PC-3 (cell line): ENCODE measurements at regions not wholly inside any gene's neighbourhood (a gene's known extent, or its start where the extent isn't known, plus 50 kb on each side); places are given as distances from the start of the nearest gene placed in this dataset.

Experiments
- EZH2 ChIP-seq: fragments of 300-600 bp; sonication (generic); IDR thresholded peaks from one replicate; pipeline ENCODE4 v1.6.1; 2017; ENCODE audit warnings: antibody characterized with exemption, mild to moderate bottlenecking, low read length; ENCODE audit not compliant: unreplicated experiment
- EZH2phosphoT487 ChIP-seq: fragments of 300-600 bp; sonication (generic); IDR thresholded peaks from 2 replicates; pipeline ENCODE4 v1.6.1; 2018; ENCODE audit warnings: mild to moderate bottlenecking, antibody characterized with exemption, low read length, borderline replicate concordance
- TF ChIP-seq, protein P1 (sequence below): fragments of 300-600 bp; sonication (generic); conservative IDR thresholded peaks from 2 replicates; pipeline ENCODE4 v1.5.1; 2017; ENCODE audit warnings: antibody characterized with exemption, low read depth, mild to moderate bottlenecking, low read length

DNA sequence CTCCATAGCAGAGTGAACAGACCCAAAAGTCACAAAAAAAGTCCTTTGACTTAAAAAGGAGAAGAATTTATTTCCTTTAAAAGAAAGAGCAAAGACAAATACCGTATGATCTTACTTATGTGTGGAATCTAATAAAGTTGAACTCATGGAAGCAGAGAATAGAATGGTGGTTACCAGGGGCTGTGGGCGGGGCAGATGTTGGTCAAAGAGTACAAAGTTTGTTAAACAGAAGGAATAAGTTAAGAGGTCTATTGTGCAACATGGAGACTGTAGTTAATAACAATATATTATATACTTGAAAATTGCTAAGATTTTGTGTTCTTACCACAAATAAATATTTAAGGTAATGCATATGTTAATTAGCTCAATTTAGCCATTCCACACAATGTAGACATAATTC is 173.3 kb upstream of the S100G start:
- TF ChIP-seq, protein P1, sequence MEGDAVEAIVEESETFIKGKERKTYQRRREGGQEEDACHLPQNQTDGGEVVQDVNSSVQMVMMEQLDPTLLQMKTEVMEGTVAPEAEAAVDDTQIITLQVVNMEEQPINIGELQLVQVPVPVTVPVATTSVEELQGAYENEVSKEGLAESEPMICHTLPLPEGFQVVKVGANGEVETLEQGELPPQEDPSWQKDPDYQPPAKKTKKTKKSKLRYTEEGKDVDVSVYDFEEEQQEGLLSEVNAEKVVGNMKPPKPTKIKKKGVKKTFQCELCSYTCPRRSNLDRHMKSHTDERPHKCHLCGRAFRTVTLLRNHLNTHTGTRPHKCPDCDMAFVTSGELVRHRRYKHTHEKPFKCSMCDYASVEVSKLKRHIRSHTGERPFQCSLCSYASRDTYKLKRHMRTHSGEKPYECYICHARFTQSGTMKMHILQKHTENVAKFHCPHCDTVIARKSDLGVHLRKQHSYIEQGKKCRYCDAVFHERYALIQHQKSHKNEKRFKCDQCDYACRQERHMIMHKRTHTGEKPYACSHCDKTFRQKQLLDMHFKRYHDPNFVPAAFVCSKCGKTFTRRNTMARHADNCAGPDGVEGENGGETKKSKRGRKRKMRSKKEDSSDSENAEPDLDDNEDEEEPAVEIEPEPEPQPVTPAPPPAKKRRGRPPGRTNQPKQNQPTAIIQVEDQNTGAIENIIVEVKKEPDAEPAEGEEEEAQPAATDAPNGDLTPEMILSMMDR = no peak
- TF ChIP-seq EZH2 (no peak), EZH2phosphoT487 (no peak)
